GM18508 (cell line): ENCODE measurements at regions not wholly inside any gene's neighbourhood (a gene's known extent, or its start where the extent isn't known, plus 50 kb on each side); places are given as distances from the start of the nearest gene placed in this dataset.
"Not testable (repeated sequence)": the region's sequence is repeated elsewhere in the genome, so short reads cannot be mapped to it uniquely, and the experiment has no call there.

Source experiments
- ATAC-seq: cut with Tn5 transposase; IDR thresholded peaks from one replicate; pipeline ENCODE4 v1.9.1; 2021; ENCODE audit warnings: moderate number of reproducible peaks; ENCODE audit not compliant: insufficient read depth, unreplicated experiment

- no peak for ATAC-seq
These were observed 110.9 kb upstream of the ENPEP start for GRCh38 chr4:110364911-110365520.

- no peak for ATAC-seq
These were observed 114.0 kb upstream of the ENPEP start for GRCh38 chr4:110361921-110362320.

- no peak for ATAC-seq
These were observed 116.9 kb upstream of the ENPEP start for GRCh38 chr4:110359076-110359475.

DNA sequence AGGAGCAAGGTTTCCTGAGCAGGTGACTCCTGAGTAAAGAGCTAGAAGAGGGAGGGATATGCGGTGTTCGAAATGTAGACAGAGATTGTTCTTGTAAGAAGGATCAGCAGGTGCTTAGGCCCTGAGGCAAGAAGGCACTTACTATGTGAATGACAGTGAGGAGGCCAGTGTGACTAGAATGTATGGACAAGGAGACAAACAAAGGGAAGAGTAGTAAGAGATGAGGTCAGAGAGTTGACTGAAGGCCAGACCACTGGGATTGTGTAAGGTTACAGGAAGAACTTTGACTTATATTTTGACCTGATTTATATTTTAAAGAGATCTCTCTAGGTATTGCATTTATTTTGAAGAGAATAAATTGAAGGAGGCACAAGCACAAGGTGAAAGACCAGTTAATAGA, 118.4 kb upstream of the ENPEP start:
- ATAC-seq = no peak

DNA sequence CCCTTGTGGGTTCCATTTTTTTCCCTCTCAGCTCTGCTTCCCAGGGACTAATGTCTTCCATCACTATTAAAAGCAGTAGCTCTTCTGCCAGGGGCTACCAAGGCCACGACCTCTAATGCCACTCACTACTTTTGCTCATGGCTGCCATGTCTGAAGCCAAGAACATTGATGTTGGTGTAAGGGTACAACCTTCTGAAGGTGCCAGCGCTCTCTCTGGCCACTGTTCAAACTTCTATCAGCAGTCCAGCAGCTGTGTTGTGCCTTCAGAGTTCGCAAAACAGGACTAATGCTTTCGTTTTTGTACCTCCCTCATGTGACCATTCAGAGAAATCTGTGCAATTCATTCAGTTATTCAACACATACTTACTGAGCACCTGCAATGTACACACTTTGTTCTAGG, 121.5 kb upstream of the ENPEP start:
- no peak for ATAC-seq

DNA sequence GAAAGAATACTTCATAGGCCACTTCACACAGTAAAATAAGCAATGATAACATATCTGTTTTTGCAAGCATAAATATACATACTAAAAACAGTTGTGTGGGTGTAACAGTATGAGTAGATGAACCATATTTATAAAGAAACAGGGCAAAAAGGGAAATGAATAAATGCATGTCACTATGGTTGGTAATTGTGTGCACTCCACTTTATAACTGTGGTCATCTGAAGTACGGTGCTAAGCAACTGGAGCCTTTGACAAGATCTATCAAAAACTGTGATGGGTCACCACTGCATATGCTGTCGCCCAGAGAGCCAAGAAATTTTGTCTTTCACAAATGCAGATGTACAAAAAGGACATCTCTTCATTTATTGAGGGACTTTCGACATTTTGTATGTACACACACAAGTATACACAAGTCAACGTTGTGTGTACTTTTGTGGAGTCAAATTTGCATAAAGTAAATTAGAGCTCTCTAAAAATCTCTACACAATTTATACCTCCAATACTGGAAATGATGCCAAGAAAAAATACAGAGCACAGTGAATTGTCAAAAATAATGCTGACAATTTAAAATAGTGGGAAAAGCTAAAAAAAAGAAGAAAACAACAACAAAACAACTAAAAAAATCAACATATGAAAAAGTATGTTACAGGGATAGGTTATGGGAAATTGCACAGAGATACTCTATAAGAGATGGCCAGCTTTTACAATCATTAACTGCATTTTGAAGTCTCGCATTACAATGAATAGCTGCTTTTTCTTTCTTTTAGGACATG, 123.1 kb upstream of the ENPEP start:
- ATAC-seq = no peak

GRCh38 chr4:110348711-110349383, 127.1 kb upstream of the ENPEP start:
- ATAC-seq = no peak

- no peak for ATAC-seq
These were observed 128.2 kb upstream of the ENPEP start for GRCh38 chr4:110347805-110348204.

DNA sequence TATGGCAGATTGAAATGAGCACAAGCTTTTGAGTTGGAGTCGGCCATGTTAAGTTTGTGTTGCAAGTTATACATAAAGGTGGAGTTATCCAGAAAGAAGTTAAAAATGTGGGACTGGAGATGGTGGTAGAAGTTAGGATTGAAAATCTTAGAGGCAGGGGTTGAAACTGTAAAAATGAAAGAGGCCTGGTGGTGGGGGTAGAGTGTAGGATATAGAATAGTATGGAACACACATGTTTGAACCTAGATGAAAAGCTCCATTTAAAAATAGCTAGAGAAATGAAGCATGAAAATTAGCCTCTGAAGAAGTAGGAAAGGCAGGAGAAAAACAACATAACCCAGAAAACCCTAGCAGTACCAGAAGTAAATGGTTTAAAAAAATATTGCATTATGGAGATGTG, 131.8 kb upstream of the ENPEP start:
- no peak for ATAC-seq

DNA sequence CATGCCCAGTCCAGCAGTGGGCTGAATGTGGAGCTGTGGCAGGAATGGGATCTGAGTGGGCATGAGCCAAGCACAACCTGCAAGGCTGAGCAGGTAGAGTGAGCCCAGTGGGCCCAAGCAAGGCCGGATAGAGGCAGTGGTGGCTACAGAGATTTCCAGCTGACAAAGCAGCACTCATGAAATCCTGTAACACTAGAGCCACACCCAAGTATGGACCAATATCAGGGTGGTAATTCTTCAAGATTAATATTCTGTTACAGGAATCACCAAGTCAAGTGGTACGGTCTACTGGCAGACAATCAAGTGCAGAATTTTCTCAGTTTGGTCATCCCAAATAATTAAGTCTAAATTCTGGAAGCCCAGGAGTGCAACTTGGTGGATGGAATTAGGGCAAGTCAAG, 132.4 kb upstream of the ENPEP start:
- ATAC-seq = no peak

DNA sequence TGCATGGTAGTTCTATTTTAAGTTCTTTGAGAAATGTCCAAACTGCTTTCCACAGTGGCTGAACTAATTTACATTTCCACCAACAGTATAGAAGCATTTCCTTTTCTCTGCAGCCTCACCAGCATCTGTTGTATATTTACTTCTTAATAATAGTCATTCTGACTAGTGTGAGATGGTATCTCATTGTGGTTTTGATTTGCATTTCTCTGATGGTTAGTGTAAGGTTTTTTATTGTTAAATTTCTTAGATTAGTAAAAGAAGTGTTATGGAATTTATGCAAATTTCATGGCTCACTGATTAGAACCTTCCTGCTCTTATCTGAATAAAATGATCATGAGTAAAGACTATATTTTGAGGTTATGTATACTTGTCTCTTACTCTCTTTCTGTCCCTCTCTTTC, 134.8 kb upstream of the ENPEP start:
- peak; percentile 81 for ATAC-seq

DNA sequence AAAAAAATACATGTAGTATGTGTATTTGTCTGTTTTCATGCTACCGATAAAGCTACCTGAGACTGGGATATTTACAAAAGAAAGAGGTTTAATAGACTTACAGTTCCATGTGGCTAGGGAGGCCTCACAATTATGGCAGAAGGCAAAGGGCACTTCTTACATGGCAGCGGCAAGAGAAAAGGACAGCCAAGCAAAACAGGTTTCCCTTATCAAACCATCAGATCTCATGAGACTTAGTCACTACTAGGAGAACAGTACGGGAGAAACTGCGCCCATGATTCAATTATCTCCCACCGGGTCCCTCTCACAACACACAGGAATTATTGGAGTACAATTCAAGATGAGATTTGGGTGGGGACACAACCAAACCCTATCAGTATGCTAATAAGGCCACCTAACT, 137.0 kb upstream of the ELOVL6 start:
- ATAC-seq = no peak

GRCh38 chr4:110332483-110332882, 134.1 kb upstream of the ELOVL6 start:
- ATAC-seq = no peak

GRCh38 chr4:110326426-110326825, 128.0 kb upstream of the ELOVL6 start:
- not testable (repeated sequence) for ATAC-seq

GRCh38 chr4:110310795-110311194, 112.4 kb upstream of the ELOVL6 start:
- peak; percentile 45 for ATAC-seq

- ATAC-seq = no peak
These were observed 111.3 kb upstream of the ELOVL6 start for GRCh38 chr4:110309675-110310074.

DNA sequence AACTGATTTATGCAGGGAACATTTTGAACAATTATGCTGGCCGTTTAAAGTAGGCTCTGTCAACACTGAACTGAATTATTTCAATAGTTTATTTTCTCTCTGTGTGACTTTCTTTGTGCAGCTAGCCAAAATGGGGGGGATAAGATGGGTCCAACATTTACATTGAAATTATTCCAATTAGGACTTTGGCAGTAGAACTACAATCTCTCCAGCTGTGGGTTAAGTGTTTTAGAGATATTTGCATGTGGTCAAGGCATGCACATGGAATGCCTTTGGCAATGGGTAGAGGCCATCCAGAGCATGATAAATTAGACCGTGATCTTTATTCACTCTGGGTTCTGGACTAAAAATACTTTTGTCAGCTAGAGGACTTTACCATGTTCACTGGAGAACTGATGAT, 107.9 kb upstream of the ELOVL6 start:
- ATAC-seq = no peak

GRCh38 chr4:110305455-110305854, 107.0 kb upstream of the ELOVL6 start:
- ATAC-seq = no peak

- ATAC-seq = peak; percentile 68
These were observed 98.5 kb upstream of the ELOVL6 start for GRCh38 chr4:110296892-110297291.

GRCh38 chr4:110294165-110294564, 95.8 kb upstream of the ELOVL6 start:
- ATAC-seq = no peak

- ATAC-seq = no peak
These were observed 94.8 kb upstream of the ELOVL6 start for GRCh38 chr4:110292994-110293744.
